GM23338 (cell line): ENCODE measurements at regions not wholly inside any gene's neighbourhood (a gene's known extent, or its start where the extent isn't known, plus 50 kb on each side); places are given as distances from the start of the nearest gene placed in this dataset.

Experiments used
- CREB1 ChIP-seq: fragments of 250-450 bp; sonication (Bioruptor Pico); IDR thresholded peaks from 2 replicates; pipeline ENCODE4 v1.5.0; 2020; ENCODE audit warnings: low read depth, mild to moderate bottlenecking, moderate library complexity
- CTCF ChIP-seq, 2 experiments: fragments of 200-600 bp in 1 of 2; sonication (generic) in 1 of 2; conservative IDR thresholded peaks; 2 replicates each; pipeline versions ENCODE4 v1.5.1 to v1.6.1; 2016 to 2017; ENCODE audit warnings: antibody characterized with exemption in 2 of 2, low read depth in 2 of 2, mild to moderate bottlenecking in 2 of 2, moderate library complexity in 1 of 2
- EZH2 ChIP-seq: fragments of 200-600 bp; sonication (generic); IDR thresholded peaks from one replicate; pipeline ENCODE4 v1.8.0; 2017; ENCODE audit warnings: antibody characterized with exemption, mild to moderate bottlenecking, low read depth; ENCODE audit not compliant: unreplicated experiment
- JUNB ChIP-seq: IDR thresholded peaks from one replicate; pipeline ENCODE4 v1.6.1; 2016; ENCODE audit warnings: antibody characterized with exemption; ENCODE audit not compliant: unreplicated experiment
- STAT1 ChIP-seq: IDR thresholded peaks from one replicate; pipeline ENCODE4 v1.6.1; 2016; ENCODE audit warnings: antibody characterized with exemption; ENCODE audit not compliant: unreplicated experiment
- ZNF114 ChIP-seq: fragments of 250-450 bp; sonication (Bioruptor Pico); IDR thresholded peaks from 2 replicates; pipeline ENCODE4 v1.5.0; 2020; ENCODE audit warnings: mild to moderate bottlenecking, moderate library complexity
- TF ChIP-seq, protein P1 (sequence below): fragments of 250-450 bp; sonication (Bioruptor Pico); IDR thresholded peaks from 2 replicates; pipeline ENCODE4 v1.5.0; 2020; ENCODE audit warnings: mild to moderate bottlenecking, moderate library complexity
- TF ChIP-seq, protein P2 (sequence below): IDR thresholded peaks from 2 replicates; pipeline ENCODE4 v1.6.1; 2016; ENCODE audit warnings: antibody characterized with exemption

- TF ChIP-seq, protein P1, sequence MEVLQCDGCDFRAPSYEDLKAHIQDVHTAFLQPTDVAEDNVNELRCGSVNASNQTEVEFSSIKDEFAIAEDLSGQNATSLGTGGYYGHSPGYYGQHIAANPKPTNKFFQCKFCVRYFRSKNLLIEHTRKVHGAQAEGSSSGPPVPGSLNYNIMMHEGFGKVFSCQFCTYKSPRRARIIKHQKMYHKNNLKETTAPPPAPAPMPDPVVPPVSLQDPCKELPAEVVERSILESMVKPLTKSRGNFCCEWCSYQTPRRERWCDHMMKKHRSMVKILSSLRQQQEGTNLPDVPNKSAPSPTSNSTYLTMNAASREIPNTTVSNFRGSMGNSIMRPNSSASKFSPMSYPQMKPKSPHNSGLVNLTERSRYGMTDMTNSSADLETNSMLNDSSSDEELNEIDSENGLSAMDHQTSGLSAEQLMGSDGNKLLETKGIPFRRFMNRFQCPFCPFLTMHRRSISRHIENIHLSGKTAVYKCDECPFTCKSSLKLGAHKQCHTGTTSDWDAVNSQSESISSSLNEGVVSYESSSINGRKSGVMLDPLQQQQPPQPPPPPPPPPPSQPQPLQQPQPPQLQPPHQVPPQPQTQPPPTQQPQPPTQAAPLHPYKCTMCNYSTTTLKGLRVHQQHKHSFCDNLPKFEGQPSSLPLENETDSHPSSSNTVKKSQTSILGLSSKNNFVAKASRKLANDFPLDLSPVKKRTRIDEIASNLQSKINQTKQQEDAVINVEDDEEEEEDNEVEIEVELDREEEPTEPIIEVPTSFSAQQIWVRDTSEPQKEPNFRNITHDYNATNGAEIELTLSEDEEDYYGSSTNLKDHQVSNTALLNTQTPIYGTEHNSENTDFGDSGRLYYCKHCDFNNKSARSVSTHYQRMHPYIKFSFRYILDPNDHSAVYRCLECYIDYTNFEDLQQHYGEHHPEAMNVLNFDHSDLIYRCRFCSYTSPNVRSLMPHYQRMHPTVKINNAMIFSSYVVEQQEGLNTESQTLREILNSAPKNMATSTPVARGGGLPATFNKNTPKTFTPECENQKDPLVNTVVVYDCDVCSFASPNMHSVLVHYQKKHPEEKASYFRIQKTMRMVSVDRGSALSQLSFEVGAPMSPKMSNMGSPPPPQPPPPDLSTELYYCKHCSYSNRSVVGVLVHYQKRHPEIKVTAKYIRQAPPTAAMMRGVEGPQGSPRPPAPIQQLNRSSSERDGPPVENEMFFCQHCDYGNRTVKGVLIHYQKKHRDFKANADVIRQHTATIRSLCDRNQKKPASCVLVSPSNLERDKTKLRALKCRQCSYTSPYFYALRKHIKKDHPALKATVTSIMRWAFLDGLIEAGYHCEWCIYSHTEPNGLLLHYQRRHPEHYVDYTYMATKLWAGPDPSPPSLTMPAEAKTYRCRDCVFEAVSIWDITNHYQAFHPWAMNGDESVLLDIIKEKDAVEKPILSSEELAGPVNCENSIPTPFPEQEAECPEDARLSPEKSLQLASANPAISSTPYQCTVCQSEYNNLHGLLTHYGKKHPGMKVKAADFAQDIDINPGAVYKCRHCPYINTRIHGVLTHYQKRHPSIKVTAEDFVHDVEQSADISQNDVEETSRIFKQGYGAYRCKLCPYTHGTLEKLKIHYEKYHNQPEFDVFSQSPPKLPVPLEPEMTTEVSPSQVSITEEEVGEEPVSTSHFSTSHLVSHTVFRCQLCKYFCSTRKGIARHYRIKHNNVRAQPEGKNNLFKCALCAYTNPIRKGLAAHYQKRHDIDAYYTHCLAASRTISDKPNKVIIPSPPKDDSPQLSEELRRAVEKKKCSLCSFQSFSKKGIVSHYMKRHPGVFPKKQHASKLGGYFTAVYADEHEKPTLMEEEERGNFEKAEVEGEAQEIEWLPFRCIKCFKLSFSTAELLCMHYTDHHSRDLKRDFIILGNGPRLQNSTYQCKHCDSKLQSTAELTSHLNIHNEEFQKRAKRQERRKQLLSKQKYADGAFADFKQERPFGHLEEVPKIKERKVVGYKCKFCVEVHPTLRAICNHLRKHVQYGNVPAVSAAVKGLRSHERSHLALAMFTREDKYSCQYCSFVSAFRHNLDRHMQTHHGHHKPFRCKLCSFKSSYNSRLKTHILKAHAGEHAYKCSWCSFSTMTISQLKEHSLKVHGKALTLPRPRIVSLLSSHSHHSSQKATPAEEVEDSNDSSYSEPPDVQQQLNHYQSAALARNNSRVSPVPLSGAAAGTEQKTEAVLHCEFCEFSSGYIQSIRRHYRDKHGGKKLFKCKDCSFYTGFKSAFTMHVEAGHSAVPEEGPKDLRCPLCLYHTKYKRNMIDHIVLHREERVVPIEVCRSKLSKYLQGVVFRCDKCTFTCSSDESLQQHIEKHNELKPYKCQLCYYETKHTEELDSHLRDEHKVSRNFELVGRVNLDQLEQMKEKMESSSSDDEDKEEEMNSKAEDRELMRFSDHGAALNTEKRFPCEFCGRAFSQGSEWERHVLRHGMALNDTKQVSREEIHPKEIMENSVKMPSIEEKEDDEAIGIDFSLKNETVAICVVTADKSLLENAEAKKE (CRISPR knock-in tag): no peak
- no peak for TF ChIP-seq EZH2
- TF ChIP-seq CTCF (conservative IDR thresholded peaks at IDR 0.05; ENCODE audit: low read depth in 2 of 2): no peak
- no peak for TF ChIP-seq JUNB
- no peak for TF ChIP-seq STAT1
- no peak for TF ChIP-seq ZNF114
- TF ChIP-seq, protein P2, sequence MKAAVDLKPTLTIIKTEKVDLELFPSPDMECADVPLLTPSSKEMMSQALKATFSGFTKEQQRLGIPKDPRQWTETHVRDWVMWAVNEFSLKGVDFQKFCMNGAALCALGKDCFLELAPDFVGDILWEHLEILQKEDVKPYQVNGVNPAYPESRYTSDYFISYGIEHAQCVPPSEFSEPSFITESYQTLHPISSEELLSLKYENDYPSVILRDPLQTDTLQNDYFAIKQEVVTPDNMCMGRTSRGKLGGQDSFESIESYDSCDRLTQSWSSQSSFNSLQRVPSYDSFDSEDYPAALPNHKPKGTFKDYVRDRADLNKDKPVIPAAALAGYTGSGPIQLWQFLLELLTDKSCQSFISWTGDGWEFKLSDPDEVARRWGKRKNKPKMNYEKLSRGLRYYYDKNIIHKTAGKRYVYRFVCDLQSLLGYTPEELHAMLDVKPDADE: no peak
- no peak for TF ChIP-seq CREB1 (CRISPR knock-in tag)
These were observed 167.9 kb upstream of the BCHE start (continued) for GRCh38 chr3:166005126-166005525.
